LNCaP clone FGC (cell line): ENCODE measurements at regions not wholly inside any gene's neighbourhood (a gene's known extent, or its start where the extent isn't known, plus 50 kb on each side); places are given as distances from the start of the nearest gene placed in this dataset.

Source experiments
- DNase-seq: peaks from one replicate; pipeline ENCODE4 v3.0.0-alpha.2; 2011; ENCODE audit warnings: low read depth
- H3K4me3 ChIP-seq: 2 replicates; pipeline ENCODE4 v1.5.1; 2011; ENCODE audit warnings: mild to moderate bottlenecking, low read depth, low read length, control low read depth
- CTCF ChIP-seq: IDR thresholded peaks from 2 replicates; pipeline ENCODE4 v1.5.1; 2012; ENCODE audit warnings: mild to moderate bottlenecking; ENCODE audit not compliant: control insufficient read depth, insufficient read depth; ENCODE audit errors: extremely low read depth

- no peak for TF ChIP-seq CTCF
- no peak for DNase-seq
- H3K4me3 ChIP-seq, result no peak overlapping the region
These were observed 293.6 kb upstream of the ZMIZ1 start for GRCh38 chr10:78774999-78775711.

- TF ChIP-seq CTCF, result no peak
- no peak overlapping the region for H3K4me3 ChIP-seq
- DNase-seq, result no peak
These were observed 292.9 kb upstream of the ZMIZ1 start for GRCh38 chr10:78775891-78776290.

GRCh38 chr10:78776756-78777155 lies 292.0 kb upstream of the ZMIZ1 start:
- DNase-seq, result no peak
- H3K4me3 ChIP-seq, result no peak overlapping the region
- TF ChIP-seq CTCF, result no peak

- TF ChIP-seq CTCF, result no peak
- no peak overlapping the region for H3K4me3 ChIP-seq
- DNase-seq, result peak; percentile 61
These were observed 291.3 kb upstream of the ZMIZ1 start for GRCh38 chr10:78777466-78777865.

- DNase-seq, result no peak
- H3K4me3 ChIP-seq, result no peak overlapping the region
- TF ChIP-seq CTCF, result no peak
These were observed 290.9 kb upstream of the ZMIZ1 start for GRCh38 chr10:78777867-78778266.

GRCh38 chr10:78778444-78779338 lies 290.1 kb upstream of the ZMIZ1 start:
- no peak for DNase-seq
- no peak overlapping the region for H3K4me3 ChIP-seq
- TF ChIP-seq CTCF, result no peak
